ENCODE measurements at regions not wholly inside any gene's neighbourhood (a gene's known extent, or its start where the extent isn't known, plus 50 kb on each side); places are given as distances from the start of the nearest gene placed in this dataset.

- Histone ChIP-seq H3K4me2 (no peak overlapping the region), H3K9me2 (ENCODE audit: insufficient read depth) (no peaks in the 10 kb centered on the region), H3K79me2 (replicated peaks; ENCODE audit: insufficient read depth) (no peaks in the 10 kb centered on the region), H3K4me1 (ENCODE audit: insufficient read depth) (no peaks in the 10 kb centered on the region), H3K27ac (ENCODE audit: low read depth) (no peak overlapping the region), H3F3A (replicated peaks; ENCODE audit: low read depth) (no peaks in the 10 kb centered on the region), H3K36me3 (ENCODE audit: insufficient read depth) (peaks cover 3% of the 10 kb centered on the region; the same call in 1 of the 2 replicates), H4K20me1 (replicated peaks; ENCODE audit: insufficient read depth) (no peaks in the 10 kb centered on the region), H2AFZ (no peak overlapping the region), H3K4me3 (no peak overlapping the region), H3K27me3 (ENCODE audit: insufficient read depth) (no peaks in the 10 kb centered on the region)
- no peak for ATAC-seq
- Mint-ChIP-seq H3K36me3 (ENCODE audit: low read depth) (peaks cover 29% of the 10 kb centered on the region), H3K9me3 (peaks cover 30% of the 10 kb centered on the region), H3K27me3 (ENCODE audit: insufficient read depth, low read depth, poor library complexity) (peaks cover 4% of the 10 kb centered on the region), H3K27ac (no peak overlapping the region), H3K4me3 (no peak overlapping the region), H3K4me1 (peaks cover under 1% of the 10 kb centered on the region; the same call in 1 of the 3 replicates)
- TF ChIP-seq CTCF (conservative IDR thresholded peaks at IDR 0.05; ENCODE audit: low read depth in 2 of 2) (no peak), NANOG (IDR thresholded peaks at IDR 0.05; ENCODE audit: borderline replicate concordance) (no peak), EZH2phosphoT487 (IDR thresholded peaks at IDR 0.05; ENCODE audit: unreplicated experiment) (no peak), POLR2AphosphoS5 (IDR thresholded peaks at IDR 0.05; ENCODE audit: low read depth) (no peak), EZH2 (IDR thresholded peaks at IDR 0.05; ENCODE audit: low read depth, unreplicated experiment) (no peak), ZNF331 (CRISPR knock-in tag; IDR thresholded peaks at IDR 0.05; ENCODE audit: low read depth) (no peak), JUNB (IDR thresholded peaks at IDR 0.05; ENCODE audit: unreplicated experiment) (no peak), STAT1 (IDR thresholded peaks at IDR 0.05; ENCODE audit: unreplicated experiment) (no peak), ZNF114 (CRISPR knock-in tag; IDR thresholded peaks at IDR 0.05) (no peak), ZNF462 (CRISPR knock-in tag; IDR thresholded peaks at IDR 0.05) (no peak), REST (IDR thresholded peaks at IDR 0.05; ENCODE audit: unreplicated experiment) (no peak), ETS1 (IDR thresholded peaks at IDR 0.05) (no peak), CREB1 (CRISPR knock-in tag; IDR thresholded peaks at IDR 0.05; ENCODE audit: low read depth) (no peak)
- no peak for DNase-seq (ENCODE audit: low spot score)
Measured at GRCh38 chr10:60565492-60565891, 175.8 kb upstream of the ANK3 start.

Data from GM23338 (cell line).